ENCODE measurements at regions not wholly inside any gene's neighbourhood (a gene's known extent, or its start where the extent isn't known, plus 50 kb on each side); places are given as distances from the start of the nearest gene placed in this dataset.

- TF ChIP-seq POLR2A (IDR thresholded peaks at IDR 0.05; ENCODE audit: low read length) (no peak), GATA1 (IDR thresholded peaks at IDR 0.05; ENCODE audit: low read depth, low read length) (no peak)
Measured at GRCh38 chr3:102125197-102125993, 276.1 kb downstream of the NFKBIZ start.

GRCh38 chr3:102125994-102126368 lies 276.7 kb downstream of the NFKBIZ start:
- TF ChIP-seq GATA1 (IDR thresholded peaks at IDR 0.05; ENCODE audit: low read depth, low read length) (no peak), POLR2A (IDR thresholded peaks at IDR 0.05; ENCODE audit: low read length) (no peak)
- DNase-seq: no peak

More at GRCh38 chr3:102125197-102125993, 276.1 kb downstream of the NFKBIZ start:
- DNase-seq: no peak

- DNase-seq: no peak
Measured at GRCh38 chr3:102129760-102130608, 280.7 kb downstream of the NFKBIZ start.

GRCh38 chr3:102132370-102132769 lies 283.1 kb downstream of the NFKBIZ start:
- no peak for DNase-seq
- TF ChIP-seq GATA1 (IDR thresholded peaks at IDR 0.05; ENCODE audit: low read depth, low read length) (no peak), POLR2A (IDR thresholded peaks at IDR 0.05; ENCODE audit: low read length) (no peak)

More at GRCh38 chr3:102129760-102130608, 280.7 kb downstream of the NFKBIZ start:
- TF ChIP-seq POLR2A (IDR thresholded peaks at IDR 0.05; ENCODE audit: low read length) (no peak), GATA1 (IDR thresholded peaks at IDR 0.05; ENCODE audit: low read depth, low read length) (no peak)

- DNase-seq: no peak
Measured at GRCh38 chr3:102133376-102133775, 284.1 kb downstream of the NFKBIZ start.

GRCh38 chr3:102135316-102135715 lies 286.0 kb downstream of the NFKBIZ start:
- no peak for TF ChIP-seq POLR2A (IDR thresholded peaks at IDR 0.05; ENCODE audit: low read length)

More at GRCh38 chr3:102133376-102133775, 284.1 kb downstream of the NFKBIZ start:
- no peak for TF ChIP-seq GATA1 (IDR thresholded peaks at IDR 0.05; ENCODE audit: low read depth, low read length)
- no peak for TF ChIP-seq POLR2A (IDR thresholded peaks at IDR 0.05; ENCODE audit: low read length)

GRCh38 chr3:102136183-102136582 lies 286.9 kb downstream of the NFKBIZ start:
- DNase-seq: no peak
- TF ChIP-seq POLR2A (IDR thresholded peaks at IDR 0.05; ENCODE audit: low read length) (no peak), GATA1 (IDR thresholded peaks at IDR 0.05; ENCODE audit: low read depth, low read length) (no peak)

More at GRCh38 chr3:102135316-102135715, 286.0 kb downstream of the NFKBIZ start:
- DNase-seq: no peak

GRCh38 chr3:102140116-102140515 lies 290.8 kb downstream of the NFKBIZ start:
- TF ChIP-seq GATA1 (IDR thresholded peaks at IDR 0.05; ENCODE audit: low read depth, low read length) (no peak), POLR2A (IDR thresholded peaks at IDR 0.05; ENCODE audit: low read length) (no peak)
- DNase-seq: no peak

- TF ChIP-seq POLR2A (IDR thresholded peaks at IDR 0.05; ENCODE audit: low read length): no peak
- no peak for TF ChIP-seq GATA1 (IDR thresholded peaks at IDR 0.05; ENCODE audit: low read depth, low read length)
- no peak for DNase-seq
Measured at GRCh38 chr3:102141096-102141927, 292.0 kb downstream of the NFKBIZ start.

GRCh38 chr3:102141928-102142239 lies 292.6 kb downstream of the NFKBIZ start:
- TF ChIP-seq POLR2A (IDR thresholded peaks at IDR 0.05; ENCODE audit: low read length) (no peak), GATA1 (IDR thresholded peaks at IDR 0.05; ENCODE audit: low read depth, low read length) (no peak)
- DNase-seq: no peak

GRCh38 chr3:102142379-102143060 lies 292.3 kb upstream of the ZPLD1 start:
- no peak for DNase-seq
- TF ChIP-seq POLR2A (IDR thresholded peaks at IDR 0.05; ENCODE audit: low read length): no peak
- TF ChIP-seq GATA1 (IDR thresholded peaks at IDR 0.05; ENCODE audit: low read depth, low read length): no peak

GRCh38 chr3:102143536-102143935 lies 291.3 kb upstream of the ZPLD1 start:
- DNase-seq: no peak
- TF ChIP-seq POLR2A (IDR thresholded peaks at IDR 0.05; ENCODE audit: low read length): no peak

- DNase-seq: no peak
- TF ChIP-seq GATA1 (IDR thresholded peaks at IDR 0.05; ENCODE audit: low read depth, low read length): no peak
Measured at GRCh38 chr3:102144063-102144462, 290.8 kb upstream of the ZPLD1 start.

Measured in erythroblast (primary cell).